ENCODE measurements at regions not wholly inside any gene's neighbourhood (a gene's known extent, or its start where the extent isn't known, plus 50 kb on each side); places are given as distances from the start of the nearest gene placed in this dataset.

- DNase-seq (ENCODE audit: low read depth in 2 of 2): no peak
- Histone ChIP-seq H3K9me3 (ENCODE audit: control insufficient read depth, insufficient read depth, low read depth, low read length) (no peaks in the 10 kb centered on the region), H3K79me2 (ENCODE audit: control insufficient read depth, insufficient read depth, low read length) (no peaks in the 10 kb centered on the region), H3K36me3 (ENCODE audit: control insufficient read depth, insufficient read depth, low read length) (no peaks in the 10 kb centered on the region), H3K4me3 (replicated peaks in 1 of 4; ENCODE audit: control extremely low read depth in 1 of 4, insufficient read depth in 1 of 4, low read depth in 3 of 4, low read length in 4 of 4) (no peak overlapping the region), H4K20me1 (ENCODE audit: control insufficient read depth, extremely low read depth, insufficient read depth, low read length) (no peaks in the 10 kb centered on the region), H3K4me1 (ENCODE audit: control insufficient read depth, extremely low read depth, insufficient read depth, low read length) (no peaks in the 10 kb centered on the region), H3K4me2 (ENCODE audit: extremely low read depth, insufficient read depth, low read length) (no peak overlapping the region), H3K9ac (ENCODE audit: insufficient read depth, low read length) (no peak overlapping the region), H3K27ac (ENCODE audit: insufficient read depth, low read length) (no peak overlapping the region), H3K27me3 (ENCODE audit: control insufficient read depth, insufficient read depth, low read length) (no peaks in the 10 kb centered on the region), H2AFZ (ENCODE audit: low read length) (no peak overlapping the region)
- no peak for TF ChIP-seq EZH2 (IDR thresholded peaks at IDR 0.05; ENCODE audit: low read length, missing control alignments)
- TF ChIP-seq CTCF (conservative IDR thresholded peaks at IDR 0.05 in 1 of 2, IDR thresholded peaks at IDR 0.05 in 1 of 2; ENCODE audit: low read depth in 1 of 2, low read length in 2 of 2): no peak
These were observed 271.0 kb upstream of the GALNT5 start for GRCh38 chr2:156986339-156986988.

GRCh38 chr2:156999661-157000060 lies 257.8 kb upstream of the GALNT5 start:
- Histone ChIP-seq H4K20me1 (ENCODE audit: control insufficient read depth, extremely low read depth, insufficient read depth, low read length) (no peaks in the 10 kb centered on the region), H3K9ac (ENCODE audit: insufficient read depth, low read length) (no peak overlapping the region), H2AFZ (ENCODE audit: low read length) (no peak overlapping the region), H3K9me3 (ENCODE audit: control insufficient read depth, insufficient read depth, low read depth, low read length) (no peaks in the 10 kb centered on the region), H3K4me1 (ENCODE audit: control insufficient read depth, extremely low read depth, insufficient read depth, low read length) (no peaks in the 10 kb centered on the region), H3K27ac (ENCODE audit: insufficient read depth, low read length) (no peak overlapping the region), H3K4me3 (replicated peaks in 1 of 4; ENCODE audit: control extremely low read depth in 1 of 4, insufficient read depth in 1 of 4, low read depth in 3 of 4, low read length in 4 of 4) (no peak overlapping the region), H3K27me3 (ENCODE audit: control insufficient read depth, insufficient read depth, low read length) (no peaks in the 10 kb centered on the region), H3K36me3 (ENCODE audit: control insufficient read depth, insufficient read depth, low read length) (no peaks in the 10 kb centered on the region), H3K79me2 (ENCODE audit: control insufficient read depth, insufficient read depth, low read length) (no peaks in the 10 kb centered on the region), H3K4me2 (ENCODE audit: extremely low read depth, insufficient read depth, low read length) (no peak overlapping the region)
- TF ChIP-seq CTCF (conservative IDR thresholded peaks at IDR 0.05 in 1 of 2, IDR thresholded peaks at IDR 0.05 in 1 of 2; ENCODE audit: low read depth in 1 of 2, low read length in 2 of 2) (no peak), EZH2 (IDR thresholded peaks at IDR 0.05; ENCODE audit: low read length, missing control alignments) (no peak)
- no peak for DNase-seq (ENCODE audit: low read depth in 2 of 2)

- H3K4me1 ChIP-seq (ENCODE audit: control insufficient read depth, extremely low read depth, insufficient read depth, low read length): no peaks in the 10 kb centered on the region
- no peaks in the 10 kb centered on the region for H3K79me2 ChIP-seq (ENCODE audit: control insufficient read depth, insufficient read depth, low read length)
- no peaks in the 10 kb centered on the region for H3K36me3 ChIP-seq (ENCODE audit: control insufficient read depth, insufficient read depth, low read length)
- no peak overlapping the region for H2AFZ ChIP-seq (ENCODE audit: low read length)
- H3K9ac ChIP-seq (ENCODE audit: insufficient read depth, low read length): no peak overlapping the region
- TF ChIP-seq EZH2 (IDR thresholded peaks at IDR 0.05; ENCODE audit: low read length, missing control alignments): no peak
- no peaks in the 10 kb centered on the region for H3K9me3 ChIP-seq (ENCODE audit: control insufficient read depth, insufficient read depth, low read depth, low read length)
- H3K4me3 ChIP-seq (replicated peaks in 1 of 4; ENCODE audit: control extremely low read depth in 1 of 4, insufficient read depth in 1 of 4, low read depth in 3 of 4, low read length in 4 of 4): no peak overlapping the region
- H3K27me3 ChIP-seq (ENCODE audit: control insufficient read depth, insufficient read depth, low read length): no peaks in the 10 kb centered on the region
- no peaks in the 10 kb centered on the region for H4K20me1 ChIP-seq (ENCODE audit: control insufficient read depth, extremely low read depth, insufficient read depth, low read length)
- H3K4me2 ChIP-seq (ENCODE audit: extremely low read depth, insufficient read depth, low read length): no peak overlapping the region
- DNase-seq (ENCODE audit: low read depth in 2 of 2): no peak
- no peak overlapping the region for H3K27ac ChIP-seq (ENCODE audit: insufficient read depth, low read length)
These were observed 252.7 kb upstream of the GALNT5 start for GRCh38 chr2:157004789-157005188.

All from fibroblast of lung (primary cell).